Neural progenitor cell (in vitro differentiated cells): ENCODE measurements at regions not wholly inside any gene's neighbourhood (a gene's known extent, or its start where the extent isn't known, plus 50 kb on each side); places are given as distances from the start of the nearest gene placed in this dataset.

Experiments used
- CTCF ChIP-seq: fragments of 200-600 bp; sonication (generic); IDR thresholded peaks from 2 replicates; pipeline ENCODE4 v1.5.1; 2017; ENCODE audit warnings: antibody characterized with exemption, mild to moderate bottlenecking
- EZH2 ChIP-seq: fragments of 200-600 bp; sonication (generic); IDR thresholded peaks from 2 replicates; pipeline ENCODE4 v1.6.1; 2017; ENCODE audit warnings: antibody characterized with exemption, mild to moderate bottlenecking, moderate library complexity
- EZH2phosphoT487 ChIP-seq: fragments of 200-600 bp; sonication (generic); IDR thresholded peaks from 2 replicates; pipeline ENCODE4 v1.6.1; 2017; ENCODE audit warnings: antibody characterized with exemption

GRCh38 chr5:112106878-112107277, 312.2 kb downstream of the EPB41L4A start:
- TF ChIP-seq CTCF (no peak), EZH2 (no peak), EZH2phosphoT487 (no peak)
